ENCODE measurements at regions not wholly inside any gene's neighbourhood (a gene's known extent, or its start where the extent isn't known, plus 50 kb on each side); places are given as distances from the start of the nearest gene placed in this dataset.
A peak's percentile ranks its signal among the peaks of the same experiment; 100 is the strongest.
"Not testable (repeated sequence)": the region's sequence is repeated elsewhere in the genome, so short reads cannot be mapped to it uniquely, and the experiment has no call there.

DNA sequence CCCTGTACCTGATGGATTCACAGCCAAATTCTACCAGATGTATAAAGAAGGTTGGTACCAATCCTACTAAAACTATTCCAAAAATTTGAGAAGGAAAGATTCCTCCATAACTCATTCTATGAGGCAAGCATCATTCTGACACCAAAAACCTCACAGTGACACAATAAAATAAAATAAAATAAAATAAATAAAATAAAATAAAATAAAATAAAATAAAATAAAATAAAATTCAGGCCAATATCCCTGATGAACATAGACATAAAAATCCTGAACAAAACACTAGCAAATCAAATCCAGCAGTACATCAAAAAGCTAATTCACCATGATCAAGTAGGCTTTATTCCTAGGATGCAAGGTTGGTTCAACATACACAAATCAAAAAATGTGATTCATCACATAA is 108.1 kb downstream of the PROX1 start:
- not testable (repeated sequence) for DNase-seq

DNA sequence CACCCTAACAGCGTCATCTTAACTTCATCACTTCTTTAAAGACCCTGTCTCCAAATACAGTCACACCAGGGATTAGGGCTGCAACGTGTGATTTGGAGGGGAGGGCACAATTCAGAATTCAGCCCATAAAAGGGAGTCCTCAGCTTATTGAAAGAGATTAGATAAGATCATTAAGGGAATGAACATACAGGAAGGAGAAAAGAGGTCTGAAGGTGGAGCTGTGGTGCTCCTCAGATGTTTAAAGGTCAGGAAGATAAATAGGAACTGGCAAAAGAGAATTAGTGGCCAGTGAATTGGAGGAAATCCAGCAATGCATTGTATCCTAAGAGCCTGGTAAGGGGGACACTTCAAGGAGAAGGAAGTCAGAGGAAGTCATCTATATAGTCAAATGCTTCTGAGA is 113.5 kb downstream of the PROX1 start:
- DNase-seq = no peak

- DNase-seq = no peak
Measured at GRCh38 chr1:214101828-214102227, 114.1 kb downstream of the PROX1 start.

GRCh38 chr1:214102907-214103306 is 115.1 kb downstream of the PROX1 start:
- DNase-seq = no peak

DNA sequence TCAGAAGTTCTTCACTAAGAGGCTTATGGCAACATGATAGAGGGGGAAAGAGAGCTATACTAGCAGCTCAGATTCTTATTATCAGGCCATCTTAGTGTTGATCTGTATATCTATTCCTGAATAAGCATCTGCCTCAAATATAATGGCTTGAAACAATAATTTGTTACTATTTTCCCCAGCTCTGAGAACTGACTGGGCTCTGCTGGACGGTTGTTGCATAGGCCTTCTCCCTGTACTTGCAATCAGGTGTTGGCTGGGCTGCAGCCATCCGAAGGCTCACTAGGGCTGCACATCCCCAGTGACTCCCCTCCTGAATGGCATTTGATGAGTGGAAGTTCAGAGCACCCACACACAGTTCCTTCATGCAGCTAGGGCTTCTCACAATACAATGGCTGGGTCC is 116.0 kb downstream of the PROX1 start:
- DNase-seq = no peak

GRCh38 chr1:214106375-214106774 is 118.6 kb downstream of the PROX1 start:
- DNase-seq = no peak

DNA sequence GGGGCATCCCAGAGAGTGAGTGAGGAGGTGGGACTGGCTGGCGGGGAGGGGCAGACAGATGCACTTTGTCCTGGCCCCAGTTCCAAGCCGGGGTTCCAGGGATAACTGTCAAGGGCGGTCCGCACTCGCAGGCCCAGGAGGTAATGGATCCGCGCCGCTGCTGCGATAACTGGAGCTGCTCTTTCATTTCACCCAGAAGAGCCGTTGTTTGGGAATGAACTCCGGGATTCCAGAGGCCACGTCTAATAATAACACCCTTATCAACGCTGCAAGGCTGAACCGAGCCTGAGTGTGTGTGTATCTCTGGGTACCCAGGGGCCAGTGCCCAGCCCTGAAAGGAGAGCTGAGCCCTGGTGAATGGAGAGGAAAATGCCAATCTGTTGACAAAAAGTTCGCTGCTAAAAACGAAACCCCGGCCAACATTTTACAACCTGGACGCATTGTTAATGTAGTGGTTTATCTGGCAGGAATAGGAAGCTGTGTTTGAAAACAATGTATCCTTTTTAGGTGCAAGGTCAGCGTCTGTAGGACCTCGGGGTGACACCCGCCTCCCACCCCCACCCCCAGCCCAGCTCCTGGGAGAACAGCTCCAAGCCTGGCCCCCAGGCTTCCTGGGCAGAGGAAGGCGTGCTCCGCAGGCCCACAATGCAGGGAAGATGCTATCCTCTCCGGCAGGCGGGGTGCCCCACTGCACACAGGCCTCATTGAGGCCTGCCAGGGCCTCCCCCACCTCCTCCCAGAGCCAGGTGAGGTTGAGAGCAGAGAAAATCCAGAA is 119.7 kb downstream of the PROX1 start:
- no peak for DNase-seq

DNA sequence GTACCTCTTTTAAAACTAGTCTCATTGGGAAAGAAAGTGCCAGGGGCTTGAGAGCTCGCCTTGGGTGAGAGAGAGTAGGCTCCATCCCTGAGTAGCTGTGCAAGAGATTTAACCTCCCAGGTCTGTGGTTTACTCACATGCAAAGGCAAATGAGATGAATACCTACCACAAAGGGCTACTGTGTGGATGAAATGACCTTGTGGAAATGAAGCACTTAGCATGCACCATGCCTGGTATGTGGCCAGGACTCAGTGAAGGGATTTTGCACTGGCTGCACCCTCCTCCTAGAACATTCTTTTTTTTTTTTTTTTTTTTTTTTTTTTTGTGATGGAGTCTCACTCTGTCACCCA is 120.3 kb downstream of the PROX1 start:
- no peak for DNase-seq

DNA sequence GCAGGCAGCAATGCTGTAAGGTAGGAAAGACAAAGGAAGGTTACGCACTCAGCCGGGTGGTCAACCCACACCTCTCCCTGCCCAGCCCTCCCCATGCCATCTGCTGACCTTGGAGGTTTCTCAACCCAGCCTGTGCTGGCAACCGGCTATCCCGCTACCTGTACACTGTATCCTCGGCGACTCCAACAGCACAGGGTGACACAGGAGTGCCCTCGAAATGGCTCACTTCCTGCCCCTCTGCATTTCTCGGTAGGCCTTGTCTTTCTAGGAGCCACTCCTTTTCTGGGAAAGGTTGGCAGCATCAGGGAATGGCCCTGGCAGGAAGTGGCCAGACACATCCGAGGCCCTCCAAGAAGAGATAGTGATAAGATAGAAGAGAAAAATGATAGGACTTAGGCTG is 124.0 kb downstream of the PROX1 start:
- DNase-seq = no peak

- DNase-seq = no peak
Measured at GRCh38 chr1:214116258-214116657, 128.5 kb downstream of the PROX1 start.

DNA sequence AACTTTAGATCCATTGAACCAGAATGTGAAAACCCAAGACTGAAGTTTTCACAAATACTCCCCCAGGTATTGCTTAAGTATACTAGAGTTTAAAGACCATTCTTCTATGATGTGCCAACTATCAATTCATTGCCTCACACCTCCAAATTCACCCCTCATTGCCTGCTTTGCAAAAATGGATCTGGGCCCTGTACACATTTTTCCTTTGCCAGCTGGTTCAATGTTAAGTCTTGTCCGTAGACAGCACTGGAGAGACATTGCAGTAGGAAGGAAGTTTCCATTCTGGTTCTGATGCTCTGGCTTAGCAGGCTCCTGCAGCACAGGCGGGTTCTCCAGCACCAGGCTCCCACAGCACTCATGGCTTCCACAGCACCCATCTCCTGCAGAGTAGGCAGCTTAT is 130.0 kb downstream of the PROX1 start:
- DNase-seq = no peak

DNA sequence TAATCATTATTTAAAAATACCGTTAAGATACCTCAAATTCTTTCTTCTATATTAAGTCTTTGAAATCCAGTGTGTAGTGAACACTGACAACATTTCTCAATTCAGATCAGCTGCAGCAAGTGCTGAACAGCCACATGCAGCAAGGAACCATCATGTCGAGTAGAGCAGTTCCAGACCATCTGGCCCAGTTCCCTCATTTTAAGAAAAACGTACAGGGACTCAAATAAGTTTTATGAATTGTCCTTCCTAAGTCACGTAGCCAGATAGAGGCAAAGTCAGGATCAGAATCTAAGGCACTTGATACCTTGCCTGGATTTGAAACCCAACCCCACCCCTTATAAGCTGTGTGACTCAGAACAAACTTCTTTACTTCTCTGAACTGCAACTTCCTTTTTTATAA is 132.4 kb downstream of the PROX1 start:
- no peak for DNase-seq

DNA sequence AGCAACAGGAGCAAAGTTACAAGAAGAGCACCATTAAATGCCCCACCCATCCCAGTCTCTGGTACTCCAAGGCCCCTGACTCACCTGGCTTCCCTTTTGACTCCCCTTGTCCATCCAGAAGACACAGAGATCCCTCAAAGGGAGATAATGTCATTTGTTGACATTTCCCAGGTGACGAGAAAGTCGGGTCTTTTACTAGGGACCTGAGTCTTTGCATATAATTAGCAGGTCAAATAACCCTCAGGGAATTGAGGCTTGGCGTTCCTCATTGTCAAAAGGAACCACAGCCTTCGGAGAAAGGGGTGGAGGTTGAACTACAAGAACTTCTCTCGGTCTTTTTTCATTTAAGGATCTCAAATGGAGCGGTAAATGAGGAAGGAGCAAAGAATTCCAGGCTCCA is 133.2 kb downstream of the PROX1 start:
- no peak for DNase-seq

- DNase-seq = no peak
Measured at GRCh38 chr1:214122110-214122509, 134.3 kb downstream of the PROX1 start.

DNA sequence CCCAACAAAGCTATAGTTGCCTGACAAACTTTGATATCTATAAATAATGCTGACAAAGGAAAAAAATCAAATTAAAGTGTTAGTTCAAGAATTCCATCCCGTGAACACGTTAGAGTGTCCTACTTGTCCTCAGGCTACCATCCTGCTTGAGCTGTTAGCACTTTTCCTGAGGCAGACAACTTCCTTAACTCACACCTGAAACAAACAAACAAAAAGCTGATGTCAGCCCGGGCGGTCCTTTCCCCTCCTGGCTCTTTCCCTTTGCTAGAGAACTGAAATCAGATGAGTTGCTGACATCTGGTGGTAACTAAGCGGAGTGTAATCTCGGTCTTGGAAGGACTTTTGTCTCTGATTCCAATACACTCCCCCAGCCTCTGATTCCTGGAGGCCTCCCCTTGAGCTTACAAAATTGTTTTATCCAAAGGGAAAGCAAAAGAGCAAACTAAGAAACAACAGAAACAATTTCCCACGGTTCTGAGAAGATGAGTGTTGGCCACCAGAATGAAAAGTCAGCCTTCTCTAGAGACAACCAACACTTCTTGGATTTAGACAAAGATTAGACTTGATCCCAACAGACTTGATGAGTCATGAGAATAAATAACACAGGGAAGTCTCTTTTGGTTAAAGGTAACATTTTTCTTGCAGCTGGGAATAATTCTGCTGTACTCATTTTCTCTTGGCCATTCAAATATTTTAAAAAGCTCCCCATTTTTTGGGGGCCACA is 135.4 kb downstream of the PROX1 start:
- DNase-seq = peak; percentile 41

DNA sequence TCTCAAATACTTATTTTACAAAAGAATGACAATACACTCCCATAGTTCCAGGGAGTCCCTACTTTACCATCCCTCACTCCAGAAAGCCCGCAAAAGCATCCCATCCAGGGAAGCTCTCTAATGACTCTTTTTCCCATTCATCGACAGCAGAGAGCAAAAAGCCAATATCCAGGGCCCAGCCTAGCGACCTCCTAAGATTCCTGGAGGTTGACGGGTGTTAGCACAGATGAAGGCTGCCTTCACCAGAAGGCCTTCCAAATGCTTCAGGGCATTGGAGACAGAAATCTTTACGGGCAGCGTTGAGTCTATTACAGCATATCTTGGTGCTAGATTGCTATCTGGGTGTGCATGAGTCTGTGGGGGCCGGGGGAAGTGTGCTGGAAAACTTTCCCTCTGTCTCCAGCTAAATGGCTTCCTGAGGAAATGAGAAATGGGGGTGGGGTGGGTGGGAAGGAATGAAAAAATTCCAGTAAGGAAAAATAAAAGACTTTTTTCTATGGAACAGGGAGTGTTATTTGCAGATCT is 136.6 kb downstream of the PROX1 start:
- DNase-seq = no peak

DNA sequence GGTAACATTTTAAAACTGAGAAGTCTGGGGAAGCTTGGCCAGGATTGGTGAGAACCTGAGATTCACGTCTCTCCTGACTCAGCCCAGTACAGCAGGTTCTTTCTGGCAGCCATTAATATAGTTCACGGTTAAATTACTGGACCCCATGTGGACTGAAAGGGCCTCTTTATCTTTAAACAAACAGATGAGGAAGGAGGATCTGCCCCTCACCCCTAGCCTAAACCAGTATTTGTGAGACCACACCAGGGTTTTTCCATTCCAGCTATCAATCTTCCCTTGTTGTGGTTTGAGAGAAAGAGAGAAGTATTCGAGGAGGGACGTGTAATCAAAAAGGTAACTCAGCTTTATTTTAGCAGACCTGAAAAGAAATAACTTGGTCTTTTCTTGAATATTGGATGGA is 137.1 kb downstream of the PROX1 start:
- peak; percentile 7 for DNase-seq

- no peak for DNase-seq
Measured at GRCh38 chr1:214125819-214126218, 138.0 kb downstream of the PROX1 start.

DNA sequence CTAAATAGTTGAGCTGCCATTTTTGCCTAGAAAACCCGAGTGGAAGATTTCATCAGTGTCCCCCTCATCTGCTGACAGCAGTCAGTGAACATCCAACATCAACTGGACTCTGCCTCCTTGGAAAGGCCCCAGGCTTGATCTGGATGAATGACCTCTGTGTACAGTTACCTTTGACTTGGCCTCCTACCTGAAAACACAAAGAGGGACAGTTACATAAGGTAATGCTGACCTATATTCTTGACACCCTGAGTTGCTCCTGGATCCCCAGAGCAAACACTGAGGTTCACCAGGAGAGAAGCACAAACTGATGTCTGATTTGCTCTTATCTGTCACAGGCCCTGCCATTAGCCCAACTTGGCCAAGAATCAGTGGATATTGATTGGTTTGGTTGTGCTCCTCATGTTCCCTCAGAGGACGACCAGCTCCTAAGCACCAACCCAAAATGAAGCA is 138.9 kb downstream of the PROX1 start:
- no peak for DNase-seq

- DNase-seq = no peak
Measured at GRCh38 chr1:214127705-214128104, 139.9 kb downstream of the PROX1 start.

GRCh38 chr1:214135886-214136285 is 145.1 kb upstream of the SMYD2 start:
- DNase-seq = no peak

- DNase-seq = no peak
Measured at GRCh38 chr1:214136324-214136919, 144.5 kb upstream of the SMYD2 start.

- DNase-seq = no peak
Measured at GRCh38 chr1:214141486-214141885, 139.5 kb upstream of the SMYD2 start.

Data from hematopoietic multipotent progenitor cell treated with erythropoietin and hydrocortisone succinate and interleukin-3 and kit ligand, for 6 days (in vitro differentiated cells).